Suprapubic skin (tissue), 3 donors: ENCODE measurements at regions not wholly inside any gene's neighbourhood (a gene's known extent, or its start where the extent isn't known, plus 50 kb on each side); places are given as distances from the start of the nearest gene placed in this dataset.

ENCODE experiments used
- POLR2A ChIP-seq, 2 donors: fragments of 450-650 bp; IDR thresholded peaks; one replicate each; pipeline ENCODE4 v1.6.1; 2017; ENCODE audit warnings: antibody characterized with exemption in 2 of 2, mild to moderate bottlenecking in 2 of 2, moderate library complexity in 2 of 2
- TF ChIP-seq, protein P1 (sequence below), 2 donors: fragments of 200-600 bp in 1 of 2; fragments of 450-650 bp in 1 of 2; sonication (generic) in 1 of 2; IDR thresholded peaks; one replicate each; pipeline ENCODE4 v1.5.1; 2016 to 2019; ENCODE audit warnings: antibody characterized with exemption in 2 of 2, mild to moderate bottlenecking in 1 of 2, moderate library complexity in 1 of 2

DNA sequence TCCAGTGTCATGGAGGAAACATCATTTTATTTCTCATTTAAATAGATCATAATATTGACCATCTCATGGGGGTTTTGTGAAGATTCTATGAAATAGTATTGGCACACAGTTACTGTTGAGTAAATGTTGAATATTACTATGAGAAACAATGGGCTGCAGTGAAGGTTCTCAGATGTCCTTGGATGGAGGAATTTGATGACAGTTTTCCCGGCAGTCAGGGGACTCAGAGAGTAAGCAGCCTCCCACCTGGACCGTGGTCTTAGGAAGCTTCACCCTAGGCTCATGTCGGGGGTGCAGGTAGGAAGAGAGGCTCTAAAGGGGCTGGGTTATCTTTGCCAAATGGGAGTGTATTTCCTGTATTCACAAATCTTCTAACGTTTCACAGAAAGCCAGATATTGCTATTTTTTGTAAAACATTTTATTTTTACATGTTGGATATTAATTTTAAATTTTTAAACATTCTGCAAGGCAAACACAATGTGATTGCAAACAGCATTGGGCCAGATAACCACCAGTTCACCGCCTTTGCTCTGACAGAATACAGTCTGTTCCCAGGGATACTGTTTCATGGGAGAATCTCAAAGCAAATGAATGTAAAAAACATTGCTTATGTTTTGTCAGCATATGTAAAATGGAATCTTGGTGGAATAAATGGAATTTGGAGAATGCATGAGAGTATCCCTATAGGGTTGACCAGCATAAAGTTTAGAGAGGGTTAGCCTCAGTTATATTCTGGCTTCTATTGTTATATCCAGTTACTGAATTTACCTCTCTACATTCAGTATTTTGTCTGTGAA is 380.8 kb upstream of the TMEM132C start:
- TF ChIP-seq, protein P1, sequence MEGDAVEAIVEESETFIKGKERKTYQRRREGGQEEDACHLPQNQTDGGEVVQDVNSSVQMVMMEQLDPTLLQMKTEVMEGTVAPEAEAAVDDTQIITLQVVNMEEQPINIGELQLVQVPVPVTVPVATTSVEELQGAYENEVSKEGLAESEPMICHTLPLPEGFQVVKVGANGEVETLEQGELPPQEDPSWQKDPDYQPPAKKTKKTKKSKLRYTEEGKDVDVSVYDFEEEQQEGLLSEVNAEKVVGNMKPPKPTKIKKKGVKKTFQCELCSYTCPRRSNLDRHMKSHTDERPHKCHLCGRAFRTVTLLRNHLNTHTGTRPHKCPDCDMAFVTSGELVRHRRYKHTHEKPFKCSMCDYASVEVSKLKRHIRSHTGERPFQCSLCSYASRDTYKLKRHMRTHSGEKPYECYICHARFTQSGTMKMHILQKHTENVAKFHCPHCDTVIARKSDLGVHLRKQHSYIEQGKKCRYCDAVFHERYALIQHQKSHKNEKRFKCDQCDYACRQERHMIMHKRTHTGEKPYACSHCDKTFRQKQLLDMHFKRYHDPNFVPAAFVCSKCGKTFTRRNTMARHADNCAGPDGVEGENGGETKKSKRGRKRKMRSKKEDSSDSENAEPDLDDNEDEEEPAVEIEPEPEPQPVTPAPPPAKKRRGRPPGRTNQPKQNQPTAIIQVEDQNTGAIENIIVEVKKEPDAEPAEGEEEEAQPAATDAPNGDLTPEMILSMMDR (IDR thresholded peaks at IDR 0.05): no peak
- TF ChIP-seq POLR2A (IDR thresholded peaks at IDR 0.05): no peak
